ENCODE measurements at regions not wholly inside any gene's neighbourhood (a gene's known extent, or its start where the extent isn't known, plus 50 kb on each side); places are given as distances from the start of the nearest gene placed in this dataset.

DNA sequence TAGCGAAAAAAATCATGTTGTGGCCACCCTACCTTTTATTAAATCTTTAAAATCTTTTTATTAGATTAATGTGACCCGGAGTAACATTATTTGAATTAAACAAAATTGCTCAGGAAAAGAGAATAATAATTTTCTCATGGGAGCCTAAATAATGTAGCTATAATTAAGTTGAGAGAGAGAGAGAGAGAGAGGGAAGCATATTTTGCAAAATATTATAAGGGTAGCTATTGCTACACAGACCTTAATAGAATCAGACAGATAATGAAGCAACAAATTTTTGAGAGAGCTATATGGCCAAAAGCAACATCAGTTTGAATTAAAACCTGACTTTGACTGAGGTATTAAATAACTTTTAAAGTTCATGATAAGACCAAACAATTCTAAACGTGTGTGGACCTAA is 703.5 kb downstream of the TMTC2 start:
- TF ChIP-seq, protein P1, sequence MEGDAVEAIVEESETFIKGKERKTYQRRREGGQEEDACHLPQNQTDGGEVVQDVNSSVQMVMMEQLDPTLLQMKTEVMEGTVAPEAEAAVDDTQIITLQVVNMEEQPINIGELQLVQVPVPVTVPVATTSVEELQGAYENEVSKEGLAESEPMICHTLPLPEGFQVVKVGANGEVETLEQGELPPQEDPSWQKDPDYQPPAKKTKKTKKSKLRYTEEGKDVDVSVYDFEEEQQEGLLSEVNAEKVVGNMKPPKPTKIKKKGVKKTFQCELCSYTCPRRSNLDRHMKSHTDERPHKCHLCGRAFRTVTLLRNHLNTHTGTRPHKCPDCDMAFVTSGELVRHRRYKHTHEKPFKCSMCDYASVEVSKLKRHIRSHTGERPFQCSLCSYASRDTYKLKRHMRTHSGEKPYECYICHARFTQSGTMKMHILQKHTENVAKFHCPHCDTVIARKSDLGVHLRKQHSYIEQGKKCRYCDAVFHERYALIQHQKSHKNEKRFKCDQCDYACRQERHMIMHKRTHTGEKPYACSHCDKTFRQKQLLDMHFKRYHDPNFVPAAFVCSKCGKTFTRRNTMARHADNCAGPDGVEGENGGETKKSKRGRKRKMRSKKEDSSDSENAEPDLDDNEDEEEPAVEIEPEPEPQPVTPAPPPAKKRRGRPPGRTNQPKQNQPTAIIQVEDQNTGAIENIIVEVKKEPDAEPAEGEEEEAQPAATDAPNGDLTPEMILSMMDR (IDR thresholded peaks at IDR 0.05): no peak
- TF ChIP-seq POLR2A (IDR thresholded peaks at IDR 0.05): no peak

Data from adrenal gland (tissue), 5 donors.